ENCODE measurements at regions not wholly inside any gene's neighbourhood (a gene's known extent, or its start where the extent isn't known, plus 50 kb on each side); places are given as distances from the start of the nearest gene placed in this dataset.
A peak's percentile ranks its signal among the peaks of the same experiment; 100 is the strongest.
"Not testable (repeated sequence)": the region's sequence is repeated elsewhere in the genome, so short reads cannot be mapped to it uniquely, and the experiment has no call there.

- no peak for DNase-seq
Measured at GRCh38 chr3:106083207-106083606, 214.4 kb upstream of the CBLB start.

DNA sequence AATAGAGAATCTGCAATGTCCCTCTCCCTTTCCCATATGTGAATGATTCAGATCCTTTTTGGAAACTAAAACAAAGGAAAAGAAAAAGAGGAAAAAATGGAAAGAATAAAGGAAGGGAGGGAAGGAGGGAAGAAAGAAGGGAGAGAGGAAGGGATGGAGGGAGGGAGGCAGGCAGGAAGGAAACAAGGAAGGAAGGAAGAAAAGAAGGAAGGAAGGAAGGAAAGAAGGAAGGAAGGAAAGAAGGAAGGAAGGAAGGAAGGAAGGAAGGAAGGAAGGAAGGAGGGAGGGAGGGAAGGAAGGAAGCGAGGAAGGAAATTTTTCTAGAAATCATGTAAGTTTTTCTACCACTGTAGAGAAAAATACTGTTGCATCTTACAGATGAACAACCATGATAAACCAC is 215.0 kb upstream of the CBLB start:
- no peak for DNase-seq

DNA sequence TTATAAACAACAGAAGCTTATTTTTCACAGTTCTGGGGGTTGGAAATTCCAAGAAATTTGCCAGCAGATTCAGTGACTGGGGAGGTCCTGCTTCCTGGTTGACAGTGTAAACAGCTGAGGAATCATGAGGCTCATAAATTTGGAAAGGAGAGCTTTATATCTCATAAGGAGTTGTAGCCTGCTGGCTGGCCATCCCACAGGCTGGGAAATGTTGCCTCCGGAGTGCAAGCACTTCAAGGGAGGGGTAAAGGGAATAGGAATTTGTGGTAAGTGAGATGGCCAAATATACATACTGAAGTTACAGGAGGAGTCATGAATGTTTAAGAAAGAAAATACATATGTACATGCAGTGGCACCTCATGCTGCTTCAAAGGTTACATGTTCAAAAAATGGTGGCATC is 217.2 kb upstream of the CBLB start:
- no peak for DNase-seq

GRCh38 chr3:106086636-106087035 is 217.8 kb upstream of the CBLB start:
- no peak for DNase-seq

DNA sequence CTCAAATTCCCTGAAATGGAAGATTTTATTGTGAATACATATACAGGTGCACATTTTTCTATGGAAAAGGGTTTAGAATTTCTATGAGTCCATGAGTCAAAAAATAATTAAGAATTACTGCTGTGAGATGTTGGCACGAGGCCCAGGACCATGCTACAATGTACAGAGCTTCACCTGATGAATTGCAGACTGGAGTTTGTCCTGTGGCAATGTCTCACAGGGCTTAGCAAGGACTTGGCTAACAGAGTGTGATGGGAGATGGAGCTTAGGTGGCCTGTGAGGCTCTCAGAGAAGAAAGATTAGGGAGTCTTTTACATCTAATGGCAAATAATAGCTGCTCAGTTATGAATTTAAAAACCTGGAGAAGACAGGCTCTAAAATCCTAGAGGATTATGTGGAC is 219.5 kb upstream of the CBLB start:
- DNase-seq: no peak

DNA sequence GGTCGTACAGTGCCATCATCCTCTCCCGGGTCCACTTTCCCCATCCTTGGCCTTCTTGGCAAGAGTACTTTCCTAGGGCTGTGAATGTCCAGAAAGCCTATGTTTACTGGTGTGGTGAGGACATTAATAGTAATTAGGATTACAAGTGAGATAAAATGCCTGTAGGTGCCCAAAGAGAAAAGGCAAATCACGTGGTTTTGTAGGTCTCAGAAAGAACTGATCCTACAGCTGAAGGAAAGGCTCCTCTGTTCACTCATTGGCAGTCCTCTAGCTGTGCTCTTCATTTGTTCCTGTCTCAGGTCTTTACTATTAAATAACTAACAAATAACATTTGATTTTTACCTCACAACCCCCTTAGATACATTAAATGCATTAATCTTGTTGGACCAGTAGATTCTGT is 220.1 kb upstream of the CBLB start:
- no peak for DNase-seq

DNA sequence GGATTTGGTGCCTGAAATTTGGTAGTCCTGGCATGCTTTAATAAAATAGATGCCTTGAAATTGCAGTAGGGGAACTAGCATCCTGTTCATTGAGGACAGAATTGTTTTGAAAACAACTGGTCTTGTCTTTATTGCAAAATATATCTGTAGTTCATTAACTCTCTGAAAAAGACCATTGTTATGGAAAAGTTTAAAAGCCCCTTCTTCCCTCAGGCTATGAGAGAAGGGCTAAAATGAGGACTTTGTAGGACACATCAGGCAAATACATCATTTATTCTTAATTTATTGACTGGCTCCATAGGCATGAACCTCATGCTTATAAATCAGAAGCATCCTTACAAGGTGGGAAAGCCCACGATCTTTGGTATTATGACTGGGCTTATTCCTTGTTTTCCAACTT is 221.0 kb upstream of the CBLB start:
- no peak for DNase-seq

DNA sequence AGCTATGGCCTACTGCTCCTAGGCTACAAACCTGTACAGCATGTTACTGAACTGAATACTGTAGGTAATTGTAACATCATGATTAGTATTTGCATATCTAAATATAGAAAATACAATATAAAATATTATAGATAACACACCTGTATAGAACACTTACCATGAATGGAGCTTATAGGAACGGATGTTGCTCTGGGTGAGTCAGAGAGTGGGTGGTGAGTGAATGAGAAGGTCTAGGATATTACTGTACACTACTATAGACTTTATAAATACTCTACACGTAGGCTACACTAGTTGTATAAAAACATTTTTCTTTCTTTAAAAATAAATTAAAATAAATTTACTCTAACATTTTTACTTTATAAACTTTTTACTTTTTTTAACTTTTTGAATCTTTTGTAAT is 224.0 kb upstream of the CBLB start:
- peak; percentile 11 to 22 for DNase-seq

DNA sequence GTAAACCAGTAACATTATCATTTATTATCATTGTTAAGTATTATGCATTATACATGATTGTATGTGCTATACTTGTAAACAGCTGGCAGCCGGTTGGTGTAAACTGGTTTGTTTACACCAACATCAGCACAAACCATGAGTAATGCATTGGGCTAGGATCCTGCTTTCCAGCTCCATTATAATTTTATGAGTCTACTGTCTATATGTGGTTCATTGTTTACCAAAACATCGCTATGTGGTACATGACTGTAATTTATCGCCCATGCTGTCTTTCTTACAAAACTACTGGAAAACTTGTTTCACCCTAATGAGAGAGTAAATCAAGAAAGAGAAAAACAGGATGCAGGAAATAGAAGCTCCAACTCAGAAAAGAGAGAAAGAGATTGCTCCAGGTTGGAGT is 224.8 kb upstream of the CBLB start:
- DNase-seq: no peak

DNA sequence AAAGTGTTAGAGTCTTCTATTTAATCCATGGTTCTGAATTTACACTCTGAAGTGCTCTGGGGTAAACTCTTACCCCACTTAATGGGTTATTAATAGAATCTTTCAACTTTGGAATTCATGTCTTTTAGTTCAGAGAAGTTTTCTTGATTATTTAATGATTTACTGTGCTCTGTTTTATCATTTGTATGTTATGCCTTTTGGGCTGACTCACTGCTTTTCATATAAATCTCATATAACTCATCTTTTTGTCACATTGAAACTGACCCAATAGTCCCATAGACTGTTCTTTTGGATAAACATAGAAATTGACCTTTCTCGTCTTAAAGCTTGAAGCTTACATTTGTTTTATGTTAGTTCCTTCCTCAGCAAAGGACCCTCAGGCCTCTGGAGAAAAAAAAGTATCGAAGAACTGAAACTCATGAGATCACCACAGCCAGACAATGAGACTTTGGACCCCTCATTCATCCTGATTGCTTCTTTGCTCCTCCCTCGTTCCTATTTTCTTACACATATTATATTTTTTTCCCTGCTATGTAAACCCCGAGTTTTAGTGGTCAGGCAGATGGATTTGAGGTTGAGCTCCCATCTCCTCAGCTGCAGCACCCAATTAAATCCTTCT is 229.1 kb upstream of the CBLB start:
- DNase-seq: no peak

GRCh38 chr3:106103383-106103782 is 234.6 kb upstream of the CBLB start:
- no peak for DNase-seq

- no peak for DNase-seq
Measured at GRCh38 chr3:106104078-106104477, 235.3 kb upstream of the CBLB start.

- no peak for DNase-seq
Measured at GRCh38 chr3:106108925-106109324, 240.1 kb upstream of the CBLB start.

DNA sequence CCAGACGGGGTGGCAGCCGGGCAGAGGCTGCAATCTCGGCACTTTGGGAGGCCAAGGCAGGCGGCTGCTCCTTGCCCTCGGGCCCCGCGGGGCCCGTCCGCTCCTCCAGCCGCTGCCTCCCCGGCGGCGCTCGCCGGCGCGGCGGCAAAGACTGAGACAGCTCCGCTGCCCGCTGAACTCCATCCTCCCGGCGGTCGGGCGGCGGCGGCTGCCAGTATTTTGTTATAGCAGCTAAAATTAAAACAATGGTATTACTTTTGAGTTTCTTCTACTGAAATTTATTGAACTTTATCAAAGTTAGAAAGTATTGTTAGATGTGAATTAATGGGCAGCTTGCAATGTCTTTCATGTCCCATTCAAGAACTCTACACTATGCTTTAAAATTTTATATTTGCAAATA is 243.7 kb upstream of the CBLB start:
- not testable (repeated sequence) for DNase-seq

DNA sequence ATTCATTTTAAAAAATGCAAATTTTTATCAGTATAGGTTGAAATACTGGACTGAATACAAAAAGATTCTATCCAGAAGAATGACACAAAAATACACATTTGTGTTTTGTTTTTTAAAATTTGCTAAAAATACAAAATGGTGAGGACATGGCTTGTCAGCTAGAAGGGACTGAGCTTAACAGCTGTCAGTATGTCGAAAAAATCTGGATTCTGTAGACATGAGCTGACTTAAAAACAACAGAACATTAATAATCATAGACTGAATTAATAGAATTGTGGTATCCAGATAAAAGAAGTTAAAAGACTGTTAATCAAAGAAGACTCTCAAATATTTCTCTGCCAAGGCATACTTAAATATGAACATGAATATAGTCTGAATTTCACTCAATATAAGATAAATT is 244.9 kb upstream of the CBLB start:
- DNase-seq: no peak

GRCh38 chr3:106114220-106114619 is 245.4 kb upstream of the CBLB start:
- DNase-seq: no peak

DNA sequence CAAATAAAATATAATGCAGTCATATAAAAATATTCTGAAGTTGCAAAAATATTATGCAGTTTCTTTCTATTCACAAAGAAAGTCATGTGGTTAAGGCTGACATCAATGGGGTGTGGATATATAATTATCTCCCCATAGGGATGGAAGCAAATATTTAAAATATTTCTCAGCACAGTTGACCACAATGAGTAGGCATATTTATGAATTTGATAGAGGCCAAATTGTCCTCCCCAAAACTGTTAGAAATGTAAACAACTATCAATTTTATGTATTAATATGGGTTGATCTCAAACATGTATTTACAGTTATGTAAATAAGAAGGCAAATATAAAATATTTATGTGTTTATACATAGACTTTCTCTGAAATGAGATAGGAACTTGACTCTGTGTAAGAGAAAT is 246.0 kb upstream of the CBLB start:
- DNase-seq: no peak

DNA sequence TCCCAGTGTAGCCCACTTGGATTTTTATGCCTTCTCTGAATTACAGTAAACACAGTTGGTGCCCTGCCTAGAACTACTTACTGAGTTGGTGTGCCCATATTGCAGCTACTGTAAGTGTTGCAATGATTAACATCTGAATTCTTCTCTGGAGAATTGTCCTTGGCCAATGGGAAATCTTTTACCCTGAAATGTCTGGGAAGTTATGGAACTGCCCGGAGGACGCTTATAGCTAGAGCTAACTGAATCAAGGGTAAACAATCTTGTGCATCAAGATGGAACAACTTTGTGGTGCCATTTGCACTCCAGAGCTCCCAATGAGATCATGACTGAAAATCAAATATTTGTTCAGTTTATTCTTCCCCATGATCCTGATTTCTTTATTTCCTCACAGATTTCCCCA is 246.7 kb upstream of the CBLB start:
- DNase-seq: no peak

DNA sequence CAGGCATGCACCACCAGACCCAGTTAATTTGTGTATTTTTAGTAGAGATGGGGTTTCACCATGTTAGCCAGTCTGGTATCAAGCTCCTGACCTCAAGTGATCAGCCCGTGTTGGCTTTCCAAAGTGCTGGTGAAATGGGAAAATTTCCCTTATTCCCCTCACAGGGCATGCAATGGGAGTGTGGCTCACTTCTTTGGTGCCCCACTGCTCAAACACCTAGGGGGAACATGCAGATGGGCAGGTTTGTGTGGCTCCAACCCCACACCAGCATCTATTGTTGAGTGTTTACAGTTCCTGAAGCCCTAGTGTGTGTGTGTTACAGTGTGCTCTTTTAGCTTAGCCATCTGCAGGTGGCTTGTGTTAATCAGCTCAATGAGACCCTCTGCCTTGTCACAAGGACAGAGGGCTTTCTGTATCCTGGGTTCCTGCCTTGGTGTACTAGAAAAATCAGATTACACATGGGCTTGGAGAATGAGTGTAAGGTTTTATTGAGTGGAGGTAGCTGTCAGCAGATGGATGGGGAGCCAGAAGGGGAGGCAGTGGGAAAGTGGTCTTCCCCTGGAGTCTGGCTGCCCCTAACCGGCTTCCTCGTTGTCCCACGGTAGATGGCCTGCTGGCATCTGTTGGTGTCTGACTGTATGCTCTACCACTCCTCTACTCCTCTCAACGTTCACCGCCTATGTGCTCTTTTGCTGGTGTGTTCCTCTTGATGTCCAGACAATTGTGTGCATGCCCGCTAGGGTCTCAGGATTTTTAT is 248.1 kb upstream of the CBLB start:
- no peak for DNase-seq

DNA sequence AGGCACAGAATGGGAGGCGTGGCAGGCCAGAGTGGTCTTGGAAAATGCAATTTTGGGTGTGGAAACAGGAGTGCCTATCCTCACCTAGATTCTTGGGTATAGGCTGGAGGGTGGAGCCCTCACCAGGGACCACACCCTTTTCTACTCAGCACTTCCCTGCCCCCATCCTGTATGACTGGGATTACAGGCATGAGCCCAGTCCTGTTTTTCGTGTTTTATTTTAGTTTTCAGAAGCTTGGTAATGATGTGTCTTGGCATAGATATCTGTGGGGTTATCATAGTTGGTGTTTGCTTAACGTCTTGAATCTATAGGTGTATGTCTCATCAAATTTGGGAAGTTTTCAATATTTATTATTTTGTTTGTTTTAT is 248.7 kb upstream of the CBLB start:
- no peak for DNase-seq

DNA sequence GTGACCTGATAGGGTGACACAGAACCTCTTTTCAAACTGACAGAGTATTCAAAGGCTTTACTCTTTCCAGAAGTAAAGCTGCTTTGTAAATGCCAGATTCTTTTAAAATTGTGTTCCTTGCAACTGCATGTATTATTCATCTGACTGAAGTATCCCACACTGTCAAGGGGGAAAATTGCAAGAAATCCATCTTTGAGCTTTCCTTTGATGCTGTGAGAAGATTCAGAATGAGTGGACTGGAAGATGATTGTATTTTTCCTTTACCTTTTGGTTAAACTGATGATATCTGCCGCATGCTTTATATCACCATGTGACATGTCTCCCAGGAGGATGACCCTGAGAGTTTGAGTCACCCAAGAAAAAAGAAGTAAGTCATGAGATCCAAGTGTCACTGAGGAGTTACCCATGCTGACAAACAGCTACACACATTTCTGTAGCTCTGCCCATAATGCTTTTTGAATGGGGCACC is 250.8 kb upstream of the CBLB start:
- peak; percentile 22 to 23 for DNase-seq

GRCh38 chr3:106120356-106120755 is 251.5 kb upstream of the CBLB start:
- DNase-seq: no peak

GRCh38 chr3:106121491-106122289 is 252.9 kb upstream of the CBLB start:
- DNase-seq: no peak

- DNase-seq: no peak
Measured at GRCh38 chr3:106124818-106125217, 256.0 kb upstream of the CBLB start.
